HEK293 (cell line): ENCODE measurements at regions not wholly inside any gene's neighbourhood (a gene's known extent, or its start where the extent isn't known, plus 50 kb on each side); places are given as distances from the start of the nearest gene placed in this dataset.

Experiments
- ZFP37 ChIP-seq: fragments of 450-650 bp; formaldehyde crosslinking; IDR thresholded peaks from 2 replicates; pipeline ENCODE4 v1.5.1; 2016; ENCODE audit warnings: missing biosample characterization, missing genetic modification characterization
- ZNF350 ChIP-seq: fragments of 450-650 bp; formaldehyde crosslinking; IDR thresholded peaks from 2 replicates; pipeline ENCODE4 v1.5.0; 2017; ENCODE audit warnings: missing biosample characterization, mild to moderate bottlenecking, missing genetic modification characterization
- TF ChIP-seq, protein P1 (sequence below): fragments of 450-650 bp; formaldehyde crosslinking; IDR thresholded peaks from 2 replicates; pipeline ENCODE4 v1.5.1; 2016; ENCODE audit warnings: missing biosample characterization, missing genetic modification characterization
- TF ChIP-seq, protein P2 (sequence below): fragments of 450-650 bp; formaldehyde crosslinking; conservative IDR thresholded peaks from 2 replicates; pipeline ENCODE4 v1.5.1; 2016; ENCODE audit warnings: low read depth, missing biosample characterization, missing genetic modification characterization

DNA sequence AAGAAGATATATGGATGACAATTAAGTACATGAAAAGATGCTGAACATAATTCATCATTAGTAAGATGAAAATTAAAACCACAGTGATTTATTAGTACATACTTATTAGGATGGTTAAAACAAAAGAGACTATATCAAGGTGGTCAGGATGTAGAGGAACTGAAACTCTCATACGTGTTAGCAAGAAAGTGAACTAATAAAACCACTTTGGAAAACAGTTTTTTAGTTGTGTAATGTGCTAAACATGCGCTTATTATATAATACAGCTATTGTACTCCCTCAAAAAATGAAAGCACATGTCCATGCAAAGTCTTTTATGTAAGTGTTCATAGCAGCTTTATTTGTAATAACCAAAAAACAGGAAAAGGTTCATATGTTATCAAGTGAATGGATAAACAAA is 89.9 kb upstream of the KCTD8 start:
- TF ChIP-seq, protein P1, sequence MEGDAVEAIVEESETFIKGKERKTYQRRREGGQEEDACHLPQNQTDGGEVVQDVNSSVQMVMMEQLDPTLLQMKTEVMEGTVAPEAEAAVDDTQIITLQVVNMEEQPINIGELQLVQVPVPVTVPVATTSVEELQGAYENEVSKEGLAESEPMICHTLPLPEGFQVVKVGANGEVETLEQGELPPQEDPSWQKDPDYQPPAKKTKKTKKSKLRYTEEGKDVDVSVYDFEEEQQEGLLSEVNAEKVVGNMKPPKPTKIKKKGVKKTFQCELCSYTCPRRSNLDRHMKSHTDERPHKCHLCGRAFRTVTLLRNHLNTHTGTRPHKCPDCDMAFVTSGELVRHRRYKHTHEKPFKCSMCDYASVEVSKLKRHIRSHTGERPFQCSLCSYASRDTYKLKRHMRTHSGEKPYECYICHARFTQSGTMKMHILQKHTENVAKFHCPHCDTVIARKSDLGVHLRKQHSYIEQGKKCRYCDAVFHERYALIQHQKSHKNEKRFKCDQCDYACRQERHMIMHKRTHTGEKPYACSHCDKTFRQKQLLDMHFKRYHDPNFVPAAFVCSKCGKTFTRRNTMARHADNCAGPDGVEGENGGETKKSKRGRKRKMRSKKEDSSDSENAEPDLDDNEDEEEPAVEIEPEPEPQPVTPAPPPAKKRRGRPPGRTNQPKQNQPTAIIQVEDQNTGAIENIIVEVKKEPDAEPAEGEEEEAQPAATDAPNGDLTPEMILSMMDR: no peak
- TF ChIP-seq ZNF350 (tag by site-specific recombination) (no peak), ZFP37 (tag by site-specific recombination) (no peak)
- TF ChIP-seq, protein P2, sequence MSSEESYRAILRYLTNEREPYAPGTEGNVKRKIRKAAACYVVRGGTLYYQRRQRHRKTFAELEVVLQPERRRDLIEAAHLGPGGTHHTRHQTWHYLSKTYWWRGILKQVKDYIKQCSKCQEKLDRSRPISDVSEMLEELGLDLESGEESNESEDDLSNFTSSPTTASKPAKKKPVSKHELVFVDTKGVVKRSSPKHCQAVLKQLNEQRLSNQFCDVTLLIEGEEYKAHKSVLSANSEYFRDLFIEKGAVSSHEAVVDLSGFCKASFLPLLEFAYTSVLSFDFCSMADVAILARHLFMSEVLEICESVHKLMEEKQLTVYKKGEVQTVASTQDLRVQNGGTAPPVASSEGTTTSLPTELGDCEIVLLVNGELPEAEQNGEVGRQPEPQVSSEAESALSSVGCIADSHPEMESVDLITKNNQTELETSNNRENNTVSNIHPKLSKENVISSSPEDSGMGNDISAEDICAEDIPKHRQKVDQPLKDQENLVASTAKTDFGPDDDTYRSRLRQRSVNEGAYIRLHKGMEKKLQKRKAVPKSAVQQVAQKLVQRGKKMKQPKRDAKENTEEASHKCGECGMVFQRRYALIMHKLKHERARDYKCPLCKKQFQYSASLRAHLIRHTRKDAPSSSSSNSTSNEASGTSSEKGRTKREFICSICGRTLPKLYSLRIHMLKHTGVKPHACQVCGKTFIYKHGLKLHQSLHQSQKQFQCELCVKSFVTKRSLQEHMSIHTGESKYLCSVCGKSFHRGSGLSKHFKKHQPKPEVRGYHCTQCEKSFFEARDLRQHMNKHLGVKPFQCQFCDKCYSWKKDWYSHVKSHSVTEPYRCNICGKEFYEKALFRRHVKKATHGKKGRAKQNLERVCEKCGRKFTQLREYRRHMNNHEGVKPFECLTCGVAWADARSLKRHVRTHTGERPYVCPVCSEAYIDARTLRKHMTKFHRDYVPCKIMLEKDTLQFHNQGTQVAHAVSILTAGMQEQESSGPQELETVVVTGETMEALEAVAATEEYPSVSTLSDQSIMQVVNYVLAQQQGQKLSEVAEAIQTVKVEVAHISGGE (tag by site-specific recombination): no peak
